KMS-11 (cell line): ENCODE measurements at regions not wholly inside any gene's neighbourhood (a gene's known extent, or its start where the extent isn't known, plus 50 kb on each side); places are given as distances from the start of the nearest gene placed in this dataset.
"Not testable (repeated sequence)": the region's sequence is repeated elsewhere in the genome, so short reads cannot be mapped to it uniquely, and the experiment has no call there.

Source experiments
- H2AFZ ChIP-seq: fragments of 200-600 bp; sonication (generic); 2 replicates; pipeline ENCODE4 v1.6.1; 2016; ENCODE audit warnings: antibody characterized with exemption, mixed run types, low read depth
- H3K27ac ChIP-seq: fragments of 200-600 bp; sonication (generic); 2 replicates; pipeline ENCODE4 v1.6.1; 2016; ENCODE audit warnings: mild to moderate bottlenecking, mixed run types
- H3K27me3 ChIP-seq: fragments of 200-600 bp; sonication (generic); 2 replicates; pipeline ENCODE4 v1.6.1; 2017; ENCODE audit warnings: mild to moderate bottlenecking, low read depth, mixed run types, moderate library complexity; ENCODE audit not compliant: insufficient read depth
- H3K36me3 ChIP-seq: fragments of 200-600 bp; sonication (generic); 2 replicates; pipeline ENCODE4 v1.6.1; 2017; ENCODE audit warnings: mild to moderate bottlenecking, mixed run types; ENCODE audit not compliant: insufficient read depth
- H3K4me1 ChIP-seq: fragments of 200-600 bp; sonication (generic); 2 replicates; pipeline ENCODE4 v1.6.1; 2016; ENCODE audit warnings: mild to moderate bottlenecking, low read depth, mixed run types; ENCODE audit not compliant: poor library complexity, severe bottlenecking
- H3K4me2 ChIP-seq: fragments of 200-600 bp; sonication (generic); 2 replicates; pipeline ENCODE4 v1.7.0; 2016; ENCODE audit warnings: mild to moderate bottlenecking, mixed run types
- H3K4me3 ChIP-seq: fragments of 200-600 bp; sonication (generic); IDR thresholded peaks from 2 replicates; pipeline ENCODE4 v1.6.1; 2017; ENCODE audit warnings: low read depth, low read length, mixed read lengths; ENCODE audit not compliant: insufficient read depth
- H3K79me2 ChIP-seq: fragments of 200-600 bp; sonication (generic); 2 replicates; pipeline ENCODE4 v1.6.1; 2016; ENCODE audit warnings: low read depth, mixed run types; ENCODE audit not compliant: insufficient read depth
- H3K9ac ChIP-seq: fragments of 200-600 bp; sonication (generic); 2 replicates; pipeline ENCODE4 v1.6.1; 2016; ENCODE audit warnings: mild to moderate bottlenecking, mixed run types
- H4K20me1 ChIP-seq: fragments of 200-600 bp; sonication (generic); 2 replicates; pipeline ENCODE4 v1.6.1; 2016; ENCODE audit warnings: mild to moderate bottlenecking, mixed run types; ENCODE audit not compliant: insufficient read depth
- CTCF ChIP-seq: fragments of 200-600 bp; sonication (generic); conservative IDR thresholded peaks from 2 replicates; pipeline ENCODE4 v1.6.1; 2017; ENCODE audit warnings: low read depth, mild to moderate bottlenecking, antibody characterized with exemption, low read length, moderate library complexity, mixed read lengths

- no peaks in the 10 kb centered on the region for H3K27me3 ChIP-seq
- TF ChIP-seq CTCF = no peak
- no peaks in the 10 kb centered on the region for H3K4me1 ChIP-seq
- H3K4me2 ChIP-seq = no peak overlapping the region
- H3K36me3 ChIP-seq = no peaks in the 10 kb centered on the region
- H3K9ac ChIP-seq = no peak overlapping the region
- no peak overlapping the region for H3K27ac ChIP-seq
- no peak overlapping the region for H3K4me3 ChIP-seq
- no peaks in the 10 kb centered on the region for H4K20me1 ChIP-seq
- no peak overlapping the region for H2AFZ ChIP-seq
- H3K79me2 ChIP-seq = no peaks in the 10 kb centered on the region
Observed at GRCh38 chr6:140504776-140505175, 1130.3 kb upstream of the CITED2 start.

GRCh38 chr6:140500849-140501248 lies 1126.4 kb upstream of the CITED2 start:
- H4K20me1 ChIP-seq = no peaks in the 10 kb centered on the region
- H3K79me2 ChIP-seq = no peaks in the 10 kb centered on the region
- H3K36me3 ChIP-seq = no peaks in the 10 kb centered on the region
- no peak overlapping the region for H2AFZ ChIP-seq
- no peak overlapping the region for H3K9ac ChIP-seq
- H3K4me3 ChIP-seq = no peak overlapping the region
- no peaks in the 10 kb centered on the region for H3K4me1 ChIP-seq
- H3K27ac ChIP-seq = no peak overlapping the region
- no peak overlapping the region for H3K4me2 ChIP-seq
- TF ChIP-seq CTCF = no peak
- no peaks in the 10 kb centered on the region for H3K27me3 ChIP-seq

GRCh38 chr6:140499607-140500006 lies 1125.2 kb upstream of the CITED2 start:
- TF ChIP-seq CTCF = no peak
- H3K4me2 ChIP-seq = no peak overlapping the region
- no peaks in the 10 kb centered on the region for H3K79me2 ChIP-seq
- no peaks in the 10 kb centered on the region for H3K4me1 ChIP-seq
- no peaks in the 10 kb centered on the region for H3K36me3 ChIP-seq
- no peak overlapping the region for H3K9ac ChIP-seq
- no peak overlapping the region for H2AFZ ChIP-seq
- no peaks in the 10 kb centered on the region for H4K20me1 ChIP-seq
- H3K27me3 ChIP-seq = no peaks in the 10 kb centered on the region
- H3K27ac ChIP-seq = no peak overlapping the region
- H3K4me3 ChIP-seq = no peak overlapping the region

- H3K36me3 ChIP-seq = no peaks in the 10 kb centered on the region
- no peaks in the 10 kb centered on the region for H4K20me1 ChIP-seq
- no peaks in the 10 kb centered on the region for H3K79me2 ChIP-seq
- no peak overlapping the region for H3K27ac ChIP-seq
- H3K9ac ChIP-seq = no peak overlapping the region; the same call in 1 of the 2 replicates
- no peak overlapping the region for H2AFZ ChIP-seq
- H3K4me2 ChIP-seq = no peak overlapping the region
- no peak for TF ChIP-seq CTCF
- no peaks in the 10 kb centered on the region for H3K4me1 ChIP-seq
- no peaks in the 10 kb centered on the region for H3K27me3 ChIP-seq
- H3K4me3 ChIP-seq = no peak overlapping the region
Observed at GRCh38 chr6:140494321-140495108, 1120.1 kb upstream of the CITED2 start.

GRCh38 chr6:140493470-140493869 lies 1119.0 kb upstream of the CITED2 start:
- H2AFZ ChIP-seq, H3K4me2 ChIP-seq, H4K20me1 ChIP-seq, H3K27me3 ChIP-seq, H3K4me1 ChIP-seq, H3K4me3 ChIP-seq, H3K27ac ChIP-seq, H3K79me2 ChIP-seq, H3K36me3 ChIP-seq, H3K9ac ChIP-seq: not testable (repeated sequence)
